ENCODE measurements at regions not wholly inside any gene's neighbourhood (a gene's known extent, or its start where the extent isn't known, plus 50 kb on each side); places are given as distances from the start of the nearest gene placed in this dataset.
"Not testable (repeated sequence)": the region's sequence is repeated elsewhere in the genome, so short reads cannot be mapped to it uniquely, and the experiment has no call there.

GRCh38 chr2:58614219-58614618 lies 373.1 kb upstream of the FANCL start:
- no peak for DNase-seq

- DNase-seq = no peak
These were observed 371.8 kb upstream of the FANCL start for GRCh38 chr2:58612973-58613372.

GRCh38 chr2:58609326-58609725 lies 368.2 kb upstream of the FANCL start:
- no peak for DNase-seq

- DNase-seq = no peak
These were observed 367.0 kb upstream of the FANCL start for GRCh38 chr2:58608146-58608545.

- DNase-seq = no peak
These were observed 366.3 kb upstream of the FANCL start for GRCh38 chr2:58607448-58607847.

GRCh38 chr2:58606799-58607198 lies 365.7 kb upstream of the FANCL start:
- DNase-seq = peak; percentile 1

- no peak for DNase-seq
These were observed 363.0 kb upstream of the FANCL start for GRCh38 chr2:58604096-58604495.

GRCh38 chr2:58601017-58601416 lies 359.9 kb upstream of the FANCL start:
- DNase-seq = no peak

GRCh38 chr2:58598171-58598570 lies 357.0 kb upstream of the FANCL start:
- no peak for DNase-seq

- no peak for DNase-seq
These were observed 354.6 kb upstream of the FANCL start for GRCh38 chr2:58595714-58596113.

GRCh38 chr2:58594762-58595161 lies 353.6 kb upstream of the FANCL start:
- no peak for DNase-seq

GRCh38 chr2:58594175-58594574 lies 353.1 kb upstream of the FANCL start:
- DNase-seq = peak; percentile 79

GRCh38 chr2:58586178-58586577 lies 345.1 kb upstream of the FANCL start:
- DNase-seq = not testable (repeated sequence)

- DNase-seq = no peak
These were observed 344.1 kb upstream of the FANCL start for GRCh38 chr2:58585233-58585632.

GRCh38 chr2:58584606-58585118 lies 343.5 kb upstream of the FANCL start:
- DNase-seq = no peak

- no peak for DNase-seq
These were observed 337.2 kb upstream of the FANCL start for GRCh38 chr2:58578276-58578675.

GRCh38 chr2:58574873-58575272 lies 333.7 kb upstream of the FANCL start:
- DNase-seq = no peak

GRCh38 chr2:58572731-58573130 lies 331.6 kb upstream of the FANCL start:
- peak; percentile 92 for DNase-seq

- peak; percentile 84 for DNase-seq
These were observed 330.2 kb upstream of the FANCL start for GRCh38 chr2:58571181-58571852.

GRCh38 chr2:58569475-58570185 lies 328.5 kb upstream of the FANCL start:
- no peak for DNase-seq

GRCh38 chr2:58568901-58569300 lies 327.8 kb upstream of the FANCL start:
- DNase-seq = no peak

- no peak for DNase-seq
These were observed 321.2 kb upstream of the FANCL start for GRCh38 chr2:58562276-58562675.

- DNase-seq = no peak
These were observed 319.4 kb upstream of the FANCL start for GRCh38 chr2:58560531-58560930.

- DNase-seq = peak; percentile 68
These were observed 317.8 kb upstream of the FANCL start for GRCh38 chr2:58558881-58559280.

GRCh38 chr2:58557176-58557575 lies 316.1 kb upstream of the FANCL start:
- DNase-seq = no peak

All from NCI-H146 (cell line).